HG02642 (cell line): ENCODE measurements at regions not wholly inside any gene's neighbourhood (a gene's known extent, or its start where the extent isn't known, plus 50 kb on each side); places are given as distances from the start of the nearest gene placed in this dataset.
"Not testable (repeated sequence)": the region's sequence is repeated elsewhere in the genome, so short reads cannot be mapped to it uniquely, and the experiment has no call there.

Source experiments
- ATAC-seq: cut with Tn5 transposase; IDR thresholded peaks from one replicate; pipeline ENCODE4 v1.9.1; 2021; ENCODE audit warnings: mild to moderate bottlenecking; ENCODE audit not compliant: unreplicated experiment, poor library complexity

- not testable (repeated sequence) for ATAC-seq
These were observed 152.9 kb upstream of the HSFY1 start for GRCh38 chrY:18393633-18394032.

- not testable (repeated sequence) for ATAC-seq
These were observed 125.7 kb upstream of the HSFY1 start for GRCh38 chrY:18420846-18421245.

GRCh38 chrY:18421457-18421856, 125.1 kb upstream of the HSFY1 start:
- ATAC-seq, result peak; percentile 74

GRCh38 chrY:18423970-18424608, 122.4 kb upstream of the HSFY1 start:
- ATAC-seq, result peak; percentile 66

GRCh38 chrY:18433540-18433939, 113.0 kb upstream of the HSFY1 start:
- not testable (repeated sequence) for ATAC-seq

GRCh38 chrY:18445853-18446252, 100.7 kb upstream of the HSFY1 start:
- peak; percentile 97 for ATAC-seq

GRCh38 chrY:18452815-18453214, 93.7 kb upstream of the HSFY1 start:
- not testable (repeated sequence) for ATAC-seq

GRCh38 chrY:18459136-18459535, 87.4 kb upstream of the HSFY1 start:
- not testable (repeated sequence) for ATAC-seq

GRCh38 chrY:18461211-18461911, 85.2 kb upstream of the HSFY1 start:
- ATAC-seq, result not testable (repeated sequence)

GRCh38 chrY:18464812-18465211, 81.7 kb upstream of the HSFY1 start:
- not testable (repeated sequence) for ATAC-seq

GRCh38 chrY:18466661-18467060, 79.9 kb upstream of the HSFY1 start:
- not testable (repeated sequence) for ATAC-seq

- ATAC-seq, result not testable (repeated sequence)
These were observed 63.2 kb upstream of the HSFY1 start for GRCh38 chrY:18483354-18483753.
